H1 (cell line): ENCODE measurements at regions not wholly inside any gene's neighbourhood (a gene's known extent, or its start where the extent isn't known, plus 50 kb on each side); places are given as distances from the start of the nearest gene placed in this dataset.

Experiments
- ATF3 ChIP-seq: IDR thresholded peaks from 2 replicates; pipeline ENCODE4 v1.6.1; 2011; ENCODE audit warnings: low read depth, mild to moderate bottlenecking, low read length; ENCODE audit not compliant: insufficient read depth
- EP300 ChIP-seq, 2 experiments: IDR thresholded peaks; 1 replicate in 1 of 2; 2 replicates in 1 of 2; pipeline ENCODE4 v1.6.1; 2011 to 2012; ENCODE audit warnings: low read depth in 2 of 2, low read length in 2 of 2, mild to moderate bottlenecking in 2 of 2, borderline replicate concordance in 1 of 2, inconsistent platforms in 1 of 2, moderate library complexity in 1 of 2
- EZH2 ChIP-seq: fragments of 200-600 bp; sonication (generic); IDR thresholded peaks from 2 replicates; pipeline ENCODE4 v1.7.1; 2012; ENCODE audit warnings: low read depth, mild to moderate bottlenecking, moderate library complexity, low read length, inconsistent platforms; ENCODE audit not compliant: severe bottlenecking
- JUN ChIP-seq: IDR thresholded peaks from 2 replicates; pipeline ENCODE4 v1.6.1; 2011; ENCODE audit warnings: low read depth, mild to moderate bottlenecking, improper control_type of control experiment, low read length
- KDM1A ChIP-seq: fragments of 200-600, 300-600 bp; sonication (generic); IDR thresholded peaks from 2 replicates; pipeline ENCODE4 v1.7.1; 2016; ENCODE audit warnings: mild to moderate bottlenecking, low read length, borderline replicate concordance
- MAX ChIP-seq: IDR thresholded peaks from 2 replicates; pipeline ENCODE4 v1.6.1; 2012; ENCODE audit warnings: inconsistent platforms
- POLR2A ChIP-seq, 2 experiments: IDR thresholded peaks; 1 replicate in 1 of 2; 2 replicates in 1 of 2; pipeline ENCODE4 v1.6.1; 2011; ENCODE audit warnings: low read depth in 2 of 2, low read length in 2 of 2, mild to moderate bottlenecking in 2 of 2; ENCODE audit errors: control extremely low read depth in 1 of 2
- POLR2AphosphoS5 ChIP-seq: IDR thresholded peaks from 2 replicates; pipeline ENCODE4 v1.6.1; 2011; ENCODE audit warnings: low read depth, low read length
- SIX5 ChIP-seq: IDR thresholded peaks from 2 replicates; pipeline ENCODE4 v1.6.1; 2011; ENCODE audit warnings: mild to moderate bottlenecking, low read depth, low read length
- SP1 ChIP-seq: IDR thresholded peaks from 2 replicates; pipeline ENCODE4 v1.6.1; 2011; ENCODE audit warnings: low read depth, low read length
- TAF1 ChIP-seq: IDR thresholded peaks from 2 replicates; pipeline ENCODE4 v1.6.1; 2011; ENCODE audit warnings: mild to moderate bottlenecking, low read depth, low read length
- TBP ChIP-seq: IDR thresholded peaks from 2 replicates; pipeline ENCODE4 v1.6.1; 2011; ENCODE audit warnings: low read depth, low read length, improper control_type of control experiment
- TF ChIP-seq, protein P1 (sequence below), 3 experiments: IDR thresholded peaks; 1 replicate in 2 of 3; 2 replicates in 1 of 3; pipeline versions ENCODE4 v1.5.1 to v1.6.1; 2011; ENCODE audit warnings: low read length in 3 of 3, mild to moderate bottlenecking in 3 of 3, inconsistent platforms in 2 of 3, low read depth in 1 of 3, moderate library complexity in 1 of 3; ENCODE audit not compliant: insufficient read depth in 1 of 3; ENCODE audit errors: control extremely low read depth in 1 of 3
- TF ChIP-seq, protein P2 (sequence below): IDR thresholded peaks from 2 replicates; pipeline ENCODE4 v1.6.1; 2012; ENCODE audit warnings: low read length, inconsistent platforms

DNA sequence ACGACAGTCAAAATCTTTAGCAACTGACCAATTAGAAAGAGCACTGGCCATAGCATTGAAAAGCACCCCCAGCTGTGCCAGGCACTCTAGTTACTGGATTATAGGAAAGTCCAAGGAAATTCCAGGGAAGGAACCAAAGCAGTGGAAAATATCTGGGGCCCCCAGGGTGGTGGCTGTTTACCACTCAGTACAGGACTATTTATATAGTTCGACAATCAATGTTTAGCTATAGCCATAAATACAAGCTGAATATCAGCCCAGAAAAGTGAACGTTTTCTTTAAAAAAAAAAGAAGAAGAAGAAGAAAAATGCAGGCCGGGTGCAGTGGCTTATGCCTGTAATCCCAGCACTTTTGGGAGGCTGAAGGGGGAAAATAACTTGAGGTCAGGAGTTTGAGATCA is 55.2 kb upstream of the UBAC2 start:
- TF ChIP-seq POLR2AphosphoS5 (no peak), SP1 (no peak), KDM1A (no peak), JUN (no peak), MAX (no peak), POLR2A (IDR thresholded peaks at IDR 0.05; ENCODE audit: control extremely low read depth in 1 of 2, low read depth in 2 of 2, low read length in 2 of 2) (no peak), TBP (no peak), EZH2 (no peak), EP300 (IDR thresholded peaks at IDR 0.05; ENCODE audit: borderline replicate concordance in 1 of 2, low read depth in 2 of 2, low read length in 2 of 2) (no peak), TAF1 (no peak), SIX5 (no peak), ATF3 (no peak)
- TF ChIP-seq, protein P1, sequence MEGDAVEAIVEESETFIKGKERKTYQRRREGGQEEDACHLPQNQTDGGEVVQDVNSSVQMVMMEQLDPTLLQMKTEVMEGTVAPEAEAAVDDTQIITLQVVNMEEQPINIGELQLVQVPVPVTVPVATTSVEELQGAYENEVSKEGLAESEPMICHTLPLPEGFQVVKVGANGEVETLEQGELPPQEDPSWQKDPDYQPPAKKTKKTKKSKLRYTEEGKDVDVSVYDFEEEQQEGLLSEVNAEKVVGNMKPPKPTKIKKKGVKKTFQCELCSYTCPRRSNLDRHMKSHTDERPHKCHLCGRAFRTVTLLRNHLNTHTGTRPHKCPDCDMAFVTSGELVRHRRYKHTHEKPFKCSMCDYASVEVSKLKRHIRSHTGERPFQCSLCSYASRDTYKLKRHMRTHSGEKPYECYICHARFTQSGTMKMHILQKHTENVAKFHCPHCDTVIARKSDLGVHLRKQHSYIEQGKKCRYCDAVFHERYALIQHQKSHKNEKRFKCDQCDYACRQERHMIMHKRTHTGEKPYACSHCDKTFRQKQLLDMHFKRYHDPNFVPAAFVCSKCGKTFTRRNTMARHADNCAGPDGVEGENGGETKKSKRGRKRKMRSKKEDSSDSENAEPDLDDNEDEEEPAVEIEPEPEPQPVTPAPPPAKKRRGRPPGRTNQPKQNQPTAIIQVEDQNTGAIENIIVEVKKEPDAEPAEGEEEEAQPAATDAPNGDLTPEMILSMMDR (IDR thresholded peaks at IDR 0.05; ENCODE audit: control extremely low read depth in 1 of 3, insufficient read depth in 1 of 3, low read depth in 1 of 3, low read length in 3 of 3), result no peak
- TF ChIP-seq, protein P2, sequence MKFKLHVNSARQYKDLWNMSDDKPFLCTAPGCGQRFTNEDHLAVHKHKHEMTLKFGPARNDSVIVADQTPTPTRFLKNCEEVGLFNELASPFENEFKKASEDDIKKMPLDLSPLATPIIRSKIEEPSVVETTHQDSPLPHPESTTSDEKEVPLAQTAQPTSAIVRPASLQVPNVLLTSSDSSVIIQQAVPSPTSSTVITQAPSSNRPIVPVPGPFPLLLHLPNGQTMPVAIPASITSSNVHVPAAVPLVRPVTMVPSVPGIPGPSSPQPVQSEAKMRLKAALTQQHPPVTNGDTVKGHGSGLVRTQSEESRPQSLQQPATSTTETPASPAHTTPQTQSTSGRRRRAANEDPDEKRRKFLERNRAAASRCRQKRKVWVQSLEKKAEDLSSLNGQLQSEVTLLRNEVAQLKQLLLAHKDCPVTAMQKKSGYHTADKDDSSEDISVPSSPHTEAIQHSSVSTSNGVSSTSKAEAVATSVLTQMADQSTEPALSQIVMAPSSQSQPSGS, result no peak
